Large intestine (tissue), 3 donors: ENCODE measurements at regions not wholly inside any gene's neighbourhood (a gene's known extent, or its start where the extent isn't known, plus 50 kb on each side); places are given as distances from the start of the nearest gene placed in this dataset.
"Not testable (repeated sequence)": the region's sequence is repeated elsewhere in the genome, so short reads cannot be mapped to it uniquely, and the experiment has no call there.

Experiments used
- DNase-seq, 2 donors: peaks; one replicate each; pipeline versions ENCODE4 v3.0.0 to v3.0.0-alpha.2; 2013
- H3K27ac ChIP-seq: one replicate; pipeline ENCODE4 v1.5.1; 2013; ENCODE audit warnings: low read length
- H3K27me3 ChIP-seq: 2 replicates; pipeline ENCODE4 v1.6.1; 2013; ENCODE audit warnings: low read length; ENCODE audit not compliant: control insufficient read depth, insufficient read depth
- H3K36me3 ChIP-seq: 2 replicates; pipeline ENCODE4 v1.6.1; 2013; ENCODE audit warnings: low read length; ENCODE audit not compliant: control insufficient read depth, insufficient read depth
- H3K4me1 ChIP-seq: one replicate; pipeline ENCODE4 v1.6.1; 2013; ENCODE audit warnings: low read length; ENCODE audit not compliant: control insufficient read depth, insufficient read depth
- H3K4me3 ChIP-seq: one replicate; pipeline ENCODE4 v1.5.1; 2013; ENCODE audit warnings: low read length
- H3K9me3 ChIP-seq: one replicate; pipeline ENCODE4 v1.6.1; 2013; ENCODE audit warnings: mild to moderate bottlenecking, low read depth, low read length, moderate library complexity; ENCODE audit not compliant: control insufficient read depth
- WGBS: methylation state at CpG from one replicate; pipeline ENCODE4 v1.1.5; 2013; ENCODE audit warnings: low lambda C conversion rate; ENCODE audit not compliant: insufficient coverage; 5-methylcytosine and 5-hydroxymethylcytosine counted together

- Histone ChIP-seq H3K36me3 (no peaks in the 10 kb centered on the region), H3K27me3 (no peaks in the 10 kb centered on the region), H3K4me1 (no peaks in the 10 kb centered on the region), H3K27ac (no peak overlapping the region), H3K9me3 (no peaks in the 10 kb centered on the region), H3K4me3 (no peak overlapping the region)
- no peak for DNase-seq
- no CpG with 5 or more reads among the region's 4 CpGs for WGBS
Observed at GRCh38 chr6:109893606-109894005, 84.5 kb upstream of the GPR6 start.

DNA sequence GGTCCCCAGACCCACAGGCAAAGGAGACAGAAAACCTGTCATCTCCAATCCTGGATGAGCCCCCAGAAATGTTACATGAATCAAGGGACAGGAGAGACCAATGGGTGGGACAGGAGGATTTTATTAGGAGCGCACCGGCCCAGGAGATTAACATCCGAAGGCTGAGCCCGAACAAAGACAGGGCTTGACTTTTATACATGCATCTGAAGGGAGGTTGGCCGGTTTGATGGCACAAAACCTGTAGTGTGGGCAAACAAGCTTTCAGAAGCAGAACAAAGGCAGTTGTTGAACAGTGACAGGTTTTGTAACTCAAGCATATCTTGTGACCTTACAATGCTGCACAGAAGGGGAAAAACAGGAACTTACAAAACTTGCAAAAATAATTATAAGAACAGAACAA, 83.9 kb upstream of the GPR6 start:
- 80% methylated on average over 2 of the region's 5 CpGs for WGBS
- DNase-seq = no peak
- no peak overlapping the region for H3K4me3 ChIP-seq
- no peaks in the 10 kb centered on the region for H3K36me3 ChIP-seq
- H3K27ac ChIP-seq = no peak overlapping the region
- H3K9me3 ChIP-seq = no peaks in the 10 kb centered on the region
- H3K27me3 ChIP-seq = no peaks in the 10 kb centered on the region
- H3K4me1 ChIP-seq = no peaks in the 10 kb centered on the region

DNA sequence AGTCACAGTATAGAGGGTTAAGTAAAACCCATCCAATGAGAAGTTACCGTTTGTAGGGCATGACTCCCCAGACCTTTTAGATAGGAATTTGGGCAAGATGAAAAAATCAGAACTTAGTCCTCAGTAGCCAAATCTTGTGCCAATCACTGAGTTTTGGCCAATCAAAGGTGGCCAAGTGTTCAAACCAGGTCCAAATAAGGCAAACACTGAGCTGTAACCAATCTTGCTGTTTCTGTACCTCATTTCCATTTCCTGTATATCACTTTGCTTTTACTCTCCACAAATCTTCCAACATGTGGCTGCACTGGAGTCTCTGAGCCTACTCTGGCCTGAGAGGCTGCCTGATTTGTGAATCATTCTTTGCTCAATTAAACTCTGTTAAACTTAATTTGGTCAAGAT, 81.8 kb upstream of the GPR6 start:
- H3K27ac ChIP-seq = no peak overlapping the region
- no peaks in the 10 kb centered on the region for H3K4me1 ChIP-seq
- no peaks in the 10 kb centered on the region for H3K36me3 ChIP-seq
- H3K4me3 ChIP-seq = no peak overlapping the region
- no CpG with 5 or more reads among the region's 1 CpG for WGBS
- H3K9me3 ChIP-seq = no peaks in the 10 kb centered on the region
- DNase-seq = no peak
- H3K27me3 ChIP-seq = peaks cover under 1% of the 10 kb centered on the region

DNA sequence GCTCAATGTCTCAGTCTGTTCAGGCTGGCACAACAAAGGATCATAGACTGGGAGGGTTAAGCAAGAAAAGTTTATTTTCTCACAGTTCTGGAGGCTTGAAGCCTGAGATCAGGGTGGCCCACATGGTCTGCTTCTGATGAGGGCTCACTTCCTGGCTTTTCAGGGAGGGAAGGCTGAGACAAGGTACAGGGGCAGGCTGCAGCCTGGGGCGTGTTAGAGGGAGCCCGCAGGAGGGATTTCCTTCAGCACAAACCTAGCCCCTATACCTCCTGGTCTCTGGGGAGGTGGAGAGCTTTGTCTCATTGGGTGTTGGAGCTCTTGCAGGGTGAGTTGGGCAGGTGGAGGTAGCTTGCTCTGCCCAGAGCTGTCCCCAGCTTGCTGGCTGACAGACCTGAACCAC, 81.1 kb upstream of the GPR6 start:
- H3K36me3 ChIP-seq = no peaks in the 10 kb centered on the region
- H3K4me3 ChIP-seq = no peak overlapping the region
- H3K27ac ChIP-seq = no peak overlapping the region
- no peak for DNase-seq
- H3K4me1 ChIP-seq = no peaks in the 10 kb centered on the region
- peaks cover 5% of the 10 kb centered on the region for H3K27me3 ChIP-seq
- no CpG with 5 or more reads among the region's 2 CpGs for whole genome bisulfite sequencing
- H3K9me3 ChIP-seq = no peaks in the 10 kb centered on the region

GRCh38 chr6:109897561-109898080, 80.5 kb upstream of the GPR6 start:
- Histone ChIP-seq H3K9me3 (no peaks in the 10 kb centered on the region), H3K27me3 (peaks cover 9% of the 10 kb centered on the region), H3K36me3 (no peaks in the 10 kb centered on the region), H3K4me1 (no peaks in the 10 kb centered on the region), H3K4me3 (no peak overlapping the region), H3K27ac (no peak overlapping the region)
- no peak for DNase-seq
- WGBS = 100% methylated on average over 1 of the region's 2 CpGs

DNA sequence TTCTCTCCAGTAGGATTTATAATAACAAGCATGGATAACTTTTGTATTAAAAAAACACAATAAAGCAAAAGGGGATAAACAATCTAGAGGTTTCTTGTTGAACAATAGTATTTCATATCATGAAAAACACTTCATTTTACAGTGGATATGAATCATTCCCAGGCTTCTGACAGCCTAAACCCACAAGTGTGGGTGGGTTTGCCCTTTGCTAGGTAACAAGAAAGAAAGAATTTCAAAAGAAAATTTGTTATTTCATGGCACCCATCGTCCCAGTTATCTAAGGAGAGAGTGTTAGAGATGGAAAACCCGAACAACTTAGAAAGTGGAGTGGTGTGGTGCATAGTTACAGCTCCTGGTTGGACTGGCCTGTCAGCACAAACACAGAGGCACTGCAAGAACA, 76.1 kb upstream of the GPR6 start:
- no peak overlapping the region for H3K27ac ChIP-seq
- WGBS = no CpG with 5 or more reads among the region's 2 CpGs
- H3K4me1 ChIP-seq = no peaks in the 10 kb centered on the region
- no peak overlapping the region for H3K4me3 ChIP-seq
- H3K9me3 ChIP-seq = no peaks in the 10 kb centered on the region
- peaks cover 14% of the 10 kb centered on the region for H3K27me3 ChIP-seq
- H3K36me3 ChIP-seq = no peaks in the 10 kb centered on the region
- DNase-seq = no peak

DNA sequence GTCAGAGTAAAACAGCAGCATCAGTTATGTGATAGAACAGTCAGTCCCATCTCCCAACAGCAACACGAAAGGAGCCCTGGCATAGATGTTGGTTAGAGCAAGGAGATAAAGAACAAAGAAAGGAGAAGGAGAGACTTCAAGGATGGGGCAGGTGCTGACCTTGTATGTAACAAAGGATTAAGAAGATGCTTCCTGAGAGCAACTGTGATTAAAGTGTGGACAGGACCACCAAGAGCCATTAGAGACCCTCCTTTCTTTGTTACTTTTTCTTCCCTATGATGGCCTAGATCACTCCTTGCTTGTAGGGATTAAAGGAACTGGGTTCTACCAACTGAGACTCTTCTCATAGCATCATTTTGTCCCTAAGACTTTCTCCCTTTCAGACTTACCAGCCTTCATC, 75.2 kb upstream of the GPR6 start:
- WGBS = 33% methylated on average over 1 of the region's 1 CpG
- peaks cover 14% of the 10 kb centered on the region for H3K27me3 ChIP-seq
- no peak overlapping the region for H3K4me3 ChIP-seq
- no peak for DNase-seq
- H3K4me1 ChIP-seq = no peaks in the 10 kb centered on the region
- H3K27ac ChIP-seq = no peak overlapping the region
- no peaks in the 10 kb centered on the region for H3K9me3 ChIP-seq
- no peaks in the 10 kb centered on the region for H3K36me3 ChIP-seq

DNA sequence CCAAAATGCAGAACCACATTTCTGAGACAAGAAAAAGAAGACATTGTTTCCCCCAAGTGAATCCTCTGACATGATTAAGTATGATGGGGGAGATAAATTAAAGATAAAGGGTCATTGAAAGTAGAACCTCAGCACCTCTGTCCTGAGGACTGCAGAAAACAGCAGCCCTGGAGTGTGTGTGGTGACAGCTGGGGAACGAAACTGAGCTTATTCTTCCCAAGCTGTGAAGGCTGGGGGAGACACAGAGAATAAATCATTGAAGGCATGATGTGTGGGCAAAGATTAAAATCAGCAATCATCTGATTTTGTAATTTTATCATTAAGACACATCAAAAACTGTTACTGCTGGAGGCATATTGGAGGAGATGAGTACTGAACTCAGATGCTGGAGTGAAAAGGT, 67.5 kb upstream of the GPR6 start:
- H3K36me3 ChIP-seq = no peaks in the 10 kb centered on the region
- no peaks in the 10 kb centered on the region for H3K9me3 ChIP-seq
- peaks cover 2% of the 10 kb centered on the region for H3K27me3 ChIP-seq
- no peak overlapping the region for H3K4me3 ChIP-seq
- WGBS = no CpG with 5 or more reads among the region's 1 CpG
- H3K4me1 ChIP-seq = no peaks in the 10 kb centered on the region
- no peak for DNase-seq
- no peak overlapping the region for H3K27ac ChIP-seq

DNA sequence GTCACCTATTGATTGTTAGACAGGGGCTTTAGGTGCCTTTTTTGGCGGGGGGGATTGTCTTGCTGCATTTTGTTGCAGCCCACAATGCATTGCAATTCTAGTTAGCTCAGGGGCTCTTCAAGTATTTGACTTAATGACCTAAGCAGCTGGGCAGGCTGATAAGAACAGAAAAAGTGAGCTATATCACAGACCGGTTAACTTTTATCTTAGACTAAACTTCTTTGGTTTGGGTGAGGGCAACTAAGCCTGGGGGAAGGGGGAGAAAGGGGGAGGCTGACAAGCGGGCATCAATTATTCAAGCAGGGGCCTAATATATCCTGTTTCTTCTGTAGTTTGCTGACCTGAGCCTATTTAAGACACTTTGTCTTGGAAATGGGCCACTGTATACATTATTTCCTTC, 66.0 kb upstream of the GPR6 start:
- DNase-seq = no peak
- no peak overlapping the region for H3K4me3 ChIP-seq
- peaks cover 2% of the 10 kb centered on the region for H3K27me3 ChIP-seq
- H3K9me3 ChIP-seq = no peaks in the 10 kb centered on the region
- H3K27ac ChIP-seq = no peak overlapping the region
- no peaks in the 10 kb centered on the region for H3K36me3 ChIP-seq
- no peaks in the 10 kb centered on the region for H3K4me1 ChIP-seq
- whole genome bisulfite sequencing = no CpG with 5 or more reads among the region's 3 CpGs

- Histone ChIP-seq H3K4me1 (no peaks in the 10 kb centered on the region), H3K4me3 (no peak overlapping the region), H3K36me3 (no peaks in the 10 kb centered on the region), H3K9me3 (no peaks in the 10 kb centered on the region), H3K27ac (no peak overlapping the region), H3K27me3 (peaks cover 2% of the 10 kb centered on the region)
- no CpG with 5 or more reads among the region's 3 CpGs for WGBS
- DNase-seq = no peak
Observed at GRCh38 chr6:109912952-109913351, 65.2 kb upstream of the GPR6 start.

- WGBS = no CpG with 5 or more reads among the region's 1 CpG
Observed at GRCh38 chr6:109915748-109916147, 62.4 kb upstream of the GPR6 start.

More at GRCh38 chr6:109915748-109916147, 62.4 kb upstream of the GPR6 start:
- not testable (repeated sequence) for H3K4me3 ChIP-seq, H3K9me3 ChIP-seq, H3K36me3 ChIP-seq, H3K27ac ChIP-seq, H3K27me3 ChIP-seq, DNase-seq, H3K4me1 ChIP-seq
